HL-60/S4 treated with retinoic acid at 250 ng/mL for 4 days and 3 days (cell line): ENCODE measurements at regions not wholly inside any gene's neighbourhood (a gene's known extent, or its start where the extent isn't known, plus 50 kb on each side); places are given as distances from the start of the nearest gene placed in this dataset.

Source experiments
- in situ Hi-C: fragments of 300-500 bp; cut with MboI; formaldehyde crosslinking; loops from 2 replicates; pipeline ENCODE4 v1.7.0; 2022; ENCODE audit warnings: low sequenced_read_pairs

DNA sequence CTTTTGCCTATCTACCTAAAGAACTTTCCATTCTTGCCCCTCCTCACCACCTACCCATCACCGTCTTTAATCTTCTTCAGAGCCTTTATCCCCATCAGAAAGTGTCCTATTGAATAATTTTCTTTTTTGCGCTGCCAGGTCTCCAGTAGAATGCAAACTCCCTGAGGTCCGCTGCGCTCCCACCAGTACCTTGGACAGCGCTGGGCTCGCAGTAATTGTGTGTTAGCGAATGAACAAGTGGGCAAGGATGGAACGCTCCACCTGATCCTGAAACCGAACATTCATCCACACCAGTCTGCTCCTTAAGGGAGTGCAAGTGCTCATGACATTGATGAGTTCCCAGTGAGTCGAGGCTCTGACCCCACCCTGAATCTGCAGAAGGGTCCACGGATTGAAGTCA, 391.2 kb downstream of the CDH26 start:
- in situ Hi-C loops, result no loop called here

DNA sequence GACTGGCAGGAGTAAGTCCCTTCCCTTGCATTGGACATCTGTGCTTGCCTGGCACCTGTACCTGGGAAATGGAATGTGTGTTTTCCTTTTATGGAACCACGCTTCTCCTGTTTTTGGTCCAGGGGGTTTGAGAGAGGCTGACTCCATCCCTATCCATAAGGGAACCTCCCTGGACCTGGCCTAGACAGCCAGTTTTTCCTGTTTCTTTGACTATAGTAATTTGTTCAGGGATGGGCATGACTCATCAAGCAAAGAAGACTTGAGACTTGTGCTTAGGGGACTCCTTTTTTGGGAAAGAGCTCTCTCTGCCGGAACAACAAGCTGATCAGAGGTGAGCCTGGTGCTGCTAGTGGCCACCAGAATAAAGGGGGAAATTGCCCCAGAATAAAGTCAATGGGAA, 393.8 kb downstream of the CDH26 start:
- in situ Hi-C loops, result no loop called here

DNA sequence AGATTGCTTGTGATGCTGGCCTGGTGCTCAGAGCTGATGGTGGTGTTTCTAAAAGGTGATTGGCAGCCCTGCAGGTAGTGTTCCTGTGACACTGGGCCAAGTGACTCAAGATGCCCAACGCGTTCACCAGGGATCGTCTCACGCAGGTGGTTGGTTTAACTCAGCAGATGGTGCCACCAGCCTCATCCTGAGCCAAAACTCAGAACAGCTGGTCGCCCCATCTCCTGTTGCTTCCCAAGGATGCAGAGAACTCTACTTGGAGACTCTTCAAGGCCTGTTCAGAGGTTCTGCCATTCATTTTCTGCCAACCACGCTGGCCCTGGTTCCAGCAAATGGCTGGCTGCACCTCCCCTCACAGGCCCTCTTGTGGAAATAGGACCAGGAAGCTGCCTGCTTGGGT, 394.4 kb downstream of the CDH26 start:
- in situ Hi-C loops, result no loop called here

DNA sequence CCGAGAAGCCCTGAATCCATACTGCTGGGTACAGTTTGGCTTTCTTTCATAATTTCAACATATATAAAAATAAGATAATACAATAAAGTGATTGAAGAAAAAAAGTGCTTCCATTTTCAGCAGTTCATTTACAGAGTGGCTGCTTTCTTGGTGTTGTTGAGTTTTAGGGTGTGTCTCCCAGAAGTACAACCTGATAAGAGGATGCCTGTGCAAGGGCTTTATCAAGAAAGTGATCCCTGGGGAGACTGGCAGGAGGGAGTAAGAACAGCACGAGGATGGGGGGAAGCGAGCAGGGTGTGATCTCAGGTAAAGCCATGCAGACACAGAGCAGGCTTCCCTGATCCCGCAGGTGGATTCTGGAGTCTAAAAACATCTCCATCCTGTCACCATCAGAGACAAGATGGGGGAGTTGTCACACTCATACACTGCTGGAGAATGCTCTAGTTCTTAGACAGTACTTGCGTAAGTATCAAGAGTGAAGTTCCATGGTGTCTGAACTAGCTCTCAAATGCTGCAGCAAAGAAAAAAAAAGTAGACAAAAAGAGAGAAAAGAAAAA, 395.9 kb downstream of the CDH26 start:
- in situ Hi-C loops, result no loop called here

DNA sequence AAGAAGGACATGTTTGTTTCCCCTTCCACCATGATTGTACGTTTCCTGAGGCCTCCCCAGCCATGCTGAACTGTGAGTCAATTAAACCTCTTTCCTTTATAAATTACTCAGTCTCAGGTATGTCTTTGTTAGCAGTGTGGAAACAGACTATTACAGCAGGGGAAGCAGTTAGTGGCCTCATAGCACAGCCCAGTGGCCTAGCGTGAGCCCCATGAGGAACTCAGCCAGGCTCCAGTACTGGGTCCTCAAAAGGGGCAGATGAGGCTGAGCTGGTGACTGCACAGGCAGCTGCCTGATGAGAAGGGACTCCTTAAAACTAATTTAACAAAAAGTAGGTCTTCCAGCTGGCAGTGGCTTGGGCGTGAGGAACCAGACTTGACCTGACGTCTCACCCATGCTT, 399.9 kb downstream of the CDH26 start:
- in situ Hi-C loops, result no loop called here

DNA sequence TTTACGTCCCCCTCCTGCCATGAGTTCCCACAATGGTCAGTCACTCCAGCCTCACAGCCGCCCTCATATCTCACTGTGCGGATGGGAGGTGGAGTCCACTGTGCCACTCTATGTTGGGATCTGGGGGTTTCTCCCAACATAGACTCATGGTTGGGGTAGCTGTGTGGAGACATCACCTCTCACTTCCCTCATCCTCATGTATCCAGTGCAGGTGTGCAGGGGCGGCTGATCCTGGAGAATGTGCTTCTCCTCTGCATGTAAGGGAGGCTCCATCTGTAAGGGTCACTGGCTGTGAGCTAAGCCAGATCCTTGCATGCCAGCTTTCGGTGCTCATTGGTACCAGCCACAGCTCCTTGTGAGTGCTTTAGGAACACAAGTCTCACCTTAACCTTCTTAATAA, 400.8 kb downstream of the CDH26 start:
- in situ Hi-C loops, result no loop called here

DNA sequence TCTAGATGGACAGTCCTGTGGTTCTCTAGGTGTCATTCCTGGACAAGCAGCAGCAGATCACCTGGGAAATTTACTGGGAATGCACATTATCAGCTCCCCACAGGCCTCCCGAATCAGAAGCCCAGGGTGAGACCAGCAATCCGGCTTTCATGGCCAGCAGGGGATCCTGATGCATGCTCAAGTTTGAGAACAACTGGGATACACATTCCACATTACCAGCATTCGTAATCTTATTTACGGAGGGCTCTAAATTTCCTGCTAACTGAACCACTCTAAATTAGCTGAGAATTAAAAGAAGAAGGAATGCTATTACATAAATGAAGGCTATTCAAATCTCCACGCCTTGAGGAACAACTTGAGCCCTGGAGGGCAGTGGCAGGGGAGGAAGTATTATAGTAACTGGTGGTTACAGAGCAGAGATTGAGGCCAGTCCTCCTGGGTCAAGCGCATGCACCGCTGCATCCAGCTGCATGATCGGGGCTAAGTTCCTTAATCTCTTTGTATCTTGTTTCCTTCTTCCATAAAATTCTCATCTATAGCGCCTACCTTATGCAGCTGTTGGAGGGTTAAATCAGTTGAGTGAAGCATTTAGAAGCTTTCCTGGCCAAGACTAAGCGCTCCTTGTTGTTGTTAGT, 403.7 kb downstream of the CDH26 start:
- in situ Hi-C loops, result no loop called here

DNA sequence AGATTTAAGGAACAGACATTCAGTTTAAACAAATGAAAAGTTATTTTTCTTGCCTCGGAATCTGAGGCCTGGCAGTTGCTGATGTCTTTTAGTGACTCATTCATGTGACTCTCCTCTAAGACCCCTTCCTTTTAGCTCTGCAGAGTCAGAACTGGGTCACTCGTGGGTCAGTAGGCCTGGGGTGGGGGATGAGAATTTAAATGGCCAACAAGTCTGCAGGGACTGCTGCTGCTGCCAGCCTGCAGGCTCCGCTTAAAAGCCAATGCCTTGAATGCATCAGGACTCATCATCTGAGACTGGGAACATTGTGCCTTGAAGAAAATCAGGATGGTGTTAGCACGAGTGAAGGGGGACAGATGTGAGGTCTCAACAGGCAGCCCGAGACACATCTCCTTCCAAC, 404.3 kb downstream of the CDH26 start:
- in situ Hi-C loops, result no loop called here

DNA sequence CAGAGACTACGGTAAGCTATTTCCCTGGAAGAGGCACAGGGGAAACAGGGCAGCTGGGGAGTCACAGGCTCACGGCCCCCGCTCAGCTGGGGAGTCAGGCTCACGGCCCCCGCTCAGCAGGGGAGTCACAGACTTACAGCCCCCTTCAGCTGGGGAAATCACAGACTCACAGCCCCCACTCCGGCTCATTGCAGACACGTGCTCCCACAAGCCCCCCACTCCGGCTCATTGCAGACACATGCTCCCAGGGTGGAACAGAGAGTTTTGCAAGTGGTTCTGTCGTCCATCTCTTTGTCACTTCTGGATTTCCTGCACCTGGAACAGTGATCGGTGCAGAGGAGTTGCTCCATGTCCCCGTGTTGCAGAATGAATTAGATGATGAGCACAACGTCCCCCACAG, 405.5 kb downstream of the CDH26 start:
- in situ Hi-C loops, result no loop called here

DNA sequence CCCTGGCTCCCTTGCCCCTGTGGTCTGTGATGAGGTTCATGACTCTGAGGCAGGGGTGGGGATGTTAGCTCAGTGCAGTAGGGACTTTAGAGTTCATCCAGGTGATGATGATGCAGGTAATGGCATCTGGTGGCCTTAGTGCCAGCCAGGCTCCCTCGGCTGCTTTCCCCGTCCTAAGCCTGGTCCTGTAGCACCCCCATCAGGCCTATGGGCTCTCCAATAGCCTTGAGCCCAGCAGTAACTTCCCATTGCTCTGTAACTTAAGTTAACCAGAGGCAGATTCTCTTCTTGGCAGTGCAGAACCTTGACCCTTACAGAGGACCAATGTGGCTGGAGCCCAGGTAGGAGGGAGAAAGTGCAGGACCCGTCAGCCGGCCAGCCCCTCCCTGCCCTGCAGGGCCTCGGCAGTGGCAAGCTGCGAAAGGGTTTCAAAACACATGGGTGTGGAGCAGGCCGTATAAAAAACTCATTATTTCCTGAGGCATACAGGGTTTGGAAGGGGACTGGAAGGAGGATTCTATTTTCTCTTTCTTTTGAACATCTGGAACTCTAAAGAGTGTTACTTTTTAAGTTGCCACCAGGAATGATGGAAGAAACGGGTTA, 406.9 kb downstream of the CDH26 start:
- in situ Hi-C loops, result no loop called here

DNA sequence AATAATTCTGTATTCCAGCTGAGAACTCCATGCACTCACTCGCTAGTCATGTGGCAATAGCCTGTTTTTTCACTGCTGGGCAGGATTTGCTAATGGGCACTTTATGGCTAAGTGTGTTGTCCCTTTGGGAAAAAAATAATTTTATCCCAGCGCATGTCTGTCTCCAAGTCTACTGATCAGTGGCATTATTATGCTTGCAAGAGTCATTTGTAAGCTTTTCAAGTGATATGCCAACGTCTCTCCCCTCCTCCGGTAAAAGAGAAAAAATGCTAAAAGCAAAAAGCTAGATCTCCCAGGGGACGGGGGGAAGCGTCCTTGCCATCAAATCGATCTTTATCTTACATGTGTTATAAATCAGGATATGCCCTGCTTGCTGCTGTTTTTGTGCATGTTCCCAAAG, 407.7 kb downstream of the CDH26 start:
- in situ Hi-C loops, result no loop called here

DNA sequence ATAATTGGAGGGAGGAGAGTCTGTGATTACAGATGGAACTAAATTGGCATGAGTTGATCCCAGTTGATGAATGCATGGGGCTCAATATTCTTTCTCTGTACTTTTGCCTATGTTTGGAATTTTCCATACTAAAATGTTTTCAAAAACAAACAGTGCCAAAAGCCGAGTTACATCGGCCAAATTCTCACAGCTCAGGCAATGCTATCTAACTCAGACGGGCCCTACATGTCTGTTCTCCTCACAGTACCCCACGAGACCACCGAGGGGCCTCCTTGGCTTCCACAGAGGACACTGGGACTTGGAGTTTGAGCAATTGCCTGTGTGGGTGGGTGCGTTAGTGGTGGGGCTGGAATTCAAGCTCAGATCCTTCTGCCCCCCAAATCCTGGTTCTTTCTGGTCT, 413.2 kb downstream of the CDH26 start:
- in situ Hi-C loops, result no loop called here

DNA sequence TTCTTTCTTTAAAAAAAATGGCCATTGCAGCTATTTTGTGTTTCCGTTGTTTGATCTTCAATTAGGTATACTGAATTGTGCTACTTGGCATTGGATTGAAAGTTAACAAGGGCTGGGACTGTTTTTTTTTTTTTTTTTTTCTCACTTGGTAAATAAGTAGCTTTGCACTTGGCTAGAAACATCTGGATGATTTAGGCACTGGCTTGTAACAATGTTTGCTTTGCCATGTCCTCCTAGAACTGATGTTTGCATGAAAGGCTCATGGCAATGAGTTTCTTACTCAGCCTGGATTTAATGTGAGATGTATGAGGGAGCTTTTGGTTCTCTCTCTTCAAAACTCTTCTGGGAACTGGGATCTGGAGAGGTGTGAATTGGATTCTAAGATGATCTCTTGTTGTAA, 414.1 kb downstream of the CDH26 start:
- in situ Hi-C loops, result no loop called here

DNA sequence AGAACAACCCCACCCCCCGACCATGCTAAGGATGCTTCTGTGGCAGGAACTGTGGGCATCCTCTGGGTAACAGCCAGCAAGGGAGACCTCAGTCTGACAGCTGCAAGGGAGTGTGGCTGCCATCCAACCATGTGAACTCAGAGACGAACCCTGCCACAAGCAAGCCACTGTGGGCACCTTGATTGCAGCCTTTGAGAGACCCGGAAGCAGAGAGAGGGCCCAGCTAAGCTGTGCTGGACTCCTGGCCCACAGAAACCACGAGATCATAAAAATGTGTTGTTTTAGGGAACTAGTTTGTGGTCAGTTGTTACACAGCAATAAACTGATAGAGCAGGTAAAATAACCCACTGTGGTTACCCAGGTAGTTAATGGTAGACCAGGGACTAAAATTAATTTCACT, 414.6 kb downstream of the CDH26 start:
- in situ Hi-C loops, result no loop called here

DNA sequence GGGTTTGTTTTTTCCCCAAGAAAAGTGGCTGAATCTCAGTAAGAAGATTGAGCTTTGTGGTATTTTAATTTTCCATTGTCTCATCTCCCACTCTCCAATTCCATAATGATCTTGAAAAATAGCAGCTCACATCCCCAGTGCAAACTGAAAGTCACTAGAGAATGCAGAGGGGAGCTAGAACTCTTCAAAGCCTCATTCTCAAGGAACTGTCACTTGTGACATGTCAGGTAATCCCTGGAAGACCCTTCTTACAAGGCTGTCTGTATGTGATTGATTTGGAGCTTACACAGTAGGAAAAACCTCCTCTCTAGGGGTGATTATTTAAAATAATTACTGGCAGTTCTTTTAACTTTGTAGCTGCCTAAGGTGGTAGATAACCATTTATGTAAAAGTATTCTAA, 420.4 kb downstream of the CDH26 start:
- in situ Hi-C loops, result no loop called here

DNA sequence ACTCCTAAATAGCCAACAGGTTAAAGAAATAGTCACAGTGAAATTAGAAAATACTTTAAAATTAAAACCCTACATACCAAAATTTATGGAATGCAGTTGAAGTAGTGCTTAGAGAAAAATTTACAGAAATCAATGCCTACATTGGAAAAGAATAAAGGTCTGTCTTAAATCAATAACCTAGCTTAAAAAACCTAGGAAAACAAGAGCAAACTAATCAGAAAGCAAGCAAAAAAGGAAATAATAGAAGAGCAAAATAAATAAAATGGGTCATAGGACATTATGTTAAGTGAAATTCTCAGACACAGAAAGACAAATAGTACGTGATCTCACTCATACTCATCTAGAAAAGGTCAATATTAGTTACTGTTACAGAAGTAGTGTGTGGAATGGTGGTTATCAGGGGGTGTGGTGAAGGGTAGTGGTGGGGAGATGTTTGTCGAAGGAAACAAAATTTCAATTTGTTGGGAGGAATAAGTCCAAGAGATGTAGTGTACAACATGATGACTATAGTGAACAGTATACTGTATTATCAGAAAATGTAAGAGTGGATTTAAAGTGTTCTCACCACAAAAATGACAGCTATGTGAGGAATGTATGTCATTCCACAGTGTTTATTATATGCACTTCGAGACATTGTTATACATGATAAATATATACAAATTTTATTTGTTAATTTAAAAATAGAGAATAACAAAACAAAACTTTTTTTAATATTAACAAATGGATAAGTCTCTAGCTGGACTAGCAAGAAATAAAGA, 423.6 kb downstream of the CDH26 start:
- in situ Hi-C loops, result no loop called here

DNA sequence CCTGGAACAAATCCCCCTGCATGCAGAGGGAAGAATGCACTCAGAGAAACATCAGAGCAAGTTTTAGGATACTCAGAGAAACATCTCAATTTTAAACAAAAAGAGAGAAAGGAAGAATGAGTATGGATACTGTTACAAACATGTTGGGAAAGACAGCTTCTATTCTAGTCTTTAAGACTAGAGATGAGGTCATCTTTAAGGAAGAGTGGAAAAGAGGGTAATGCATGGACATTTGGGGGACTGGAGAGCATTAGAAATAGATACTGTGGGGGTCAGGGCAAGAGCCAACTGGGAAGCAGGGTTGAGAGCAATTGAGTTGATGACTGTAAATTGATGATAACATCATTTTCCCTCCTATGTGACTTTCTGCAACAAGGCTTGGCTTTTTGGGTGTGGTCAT, 431.2 kb downstream of the CDH26 start:
- in situ Hi-C loops, result no loop called here

DNA sequence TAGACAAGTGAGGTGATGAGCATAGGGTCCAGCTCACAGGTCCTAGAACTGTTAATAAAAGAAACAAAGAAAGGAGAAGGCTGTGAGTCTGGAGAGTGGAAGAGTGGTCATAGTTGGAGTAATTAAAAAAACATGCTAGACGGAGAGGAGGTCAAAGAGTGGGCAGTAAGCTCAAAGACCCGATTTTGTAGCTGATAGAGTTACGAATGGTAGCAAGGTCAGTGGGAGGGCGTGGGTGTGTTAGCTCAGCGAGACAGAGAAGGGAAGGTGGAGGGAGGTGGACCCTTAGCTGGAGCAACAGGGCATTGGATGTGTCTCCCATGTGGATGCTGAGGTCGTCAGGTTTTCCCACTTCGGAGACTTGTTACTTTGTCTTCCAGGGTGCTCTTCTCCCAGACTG, 431.7 kb downstream of the CDH26 start:
- in situ Hi-C loops, result no loop called here

DNA sequence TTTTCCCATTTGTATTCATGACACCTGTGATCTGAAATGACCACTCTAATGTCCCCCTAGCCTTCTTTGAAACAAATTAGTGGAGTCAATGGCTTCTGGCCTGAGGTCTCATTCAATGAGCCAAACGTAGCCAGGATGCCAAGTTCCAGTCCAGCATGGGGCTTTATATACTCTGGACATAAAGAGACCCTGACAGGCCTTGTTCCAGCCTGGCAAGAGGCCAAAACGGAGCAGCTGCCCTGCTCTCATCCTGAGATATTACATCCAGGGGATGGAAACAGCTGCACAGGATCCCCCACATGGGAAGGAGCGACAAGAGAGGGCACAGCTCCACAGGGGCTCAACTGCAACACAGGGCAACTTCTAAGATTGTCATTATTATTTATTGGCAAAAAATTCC, 437.8 kb downstream of the CDH26 start:
- in situ Hi-C loops, result no loop called here

DNA sequence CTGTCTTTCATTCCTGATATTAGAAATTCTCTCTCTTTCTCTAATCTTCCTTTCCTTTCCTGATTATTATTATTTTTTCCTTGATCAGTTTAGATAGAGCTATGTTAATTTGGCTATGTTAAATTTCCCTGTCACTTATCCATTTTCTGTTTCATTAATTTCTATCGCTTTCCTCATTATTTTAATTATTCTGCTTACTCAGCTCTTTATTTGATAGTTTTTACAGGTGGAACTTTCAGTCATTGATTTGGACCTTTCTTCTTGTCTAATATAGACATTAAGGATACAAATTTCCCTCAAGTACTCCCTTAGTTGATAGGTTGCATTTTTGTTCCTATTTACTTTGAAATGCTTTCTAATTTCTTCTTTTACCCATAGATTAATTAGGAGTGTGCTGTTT, 442.3 kb downstream of the CDH26 start:
- in situ Hi-C loops, result no loop called here

DNA sequence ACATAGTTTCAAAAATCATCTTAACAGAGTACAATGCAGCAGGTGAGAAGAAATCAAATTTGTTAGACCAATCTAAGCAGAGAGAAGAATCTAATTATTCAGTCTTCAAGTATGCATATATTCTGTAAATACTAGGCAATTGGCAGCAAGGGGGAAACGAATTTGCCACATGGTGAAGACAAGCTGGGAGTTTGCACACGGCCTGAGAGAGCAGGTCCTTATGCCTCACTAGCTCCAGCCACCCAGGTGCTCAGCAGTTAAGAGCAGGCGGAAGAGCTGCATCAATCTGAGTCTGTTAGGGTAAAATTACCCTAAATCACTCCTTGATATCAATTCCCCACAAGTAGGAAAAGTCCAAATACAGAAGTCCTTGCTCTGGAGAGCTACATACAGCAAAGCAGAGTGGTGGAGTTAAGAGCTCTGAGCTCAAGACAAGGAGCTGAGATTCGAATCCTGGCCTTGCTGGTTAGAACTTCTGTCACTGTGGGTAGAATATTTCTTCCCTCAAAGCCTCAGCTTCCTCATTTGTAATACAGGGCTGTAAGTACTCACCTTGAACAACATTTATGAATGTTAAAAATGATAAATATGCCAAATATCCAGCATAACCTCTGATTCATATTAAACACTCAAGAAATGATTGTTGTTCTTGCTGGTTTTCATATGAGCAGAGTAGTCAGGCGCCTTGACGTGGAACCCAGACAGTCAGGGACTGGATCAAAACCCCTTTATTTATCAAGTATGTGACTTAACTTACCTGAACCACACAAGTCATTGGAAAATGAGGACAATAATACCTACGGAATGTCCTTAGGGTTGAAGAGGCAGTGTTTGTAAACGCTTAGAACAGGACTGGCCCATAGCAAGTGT, 444.2 kb downstream of the CDH26 start:
- in situ Hi-C loops, result no loop called here
